Hepatocyte (in vitro differentiated cells): ENCODE measurements at regions not wholly inside any gene's neighbourhood (a gene's known extent, or its start where the extent isn't known, plus 50 kb on each side); places are given as distances from the start of the nearest gene placed in this dataset.

Experiments
- CTCF ChIP-seq: fragments of 200-600 bp; sonication (generic); IDR thresholded peaks from 2 replicates; pipeline ENCODE4 v1.5.1; 2016; ENCODE audit warnings: antibody characterized with exemption, mild to moderate bottlenecking; ENCODE audit not compliant: poor library complexity
- EZH2 ChIP-seq: fragments of 200-600 bp; sonication (generic); IDR thresholded peaks from 2 replicates; pipeline ENCODE4 v1.6.1; 2016; ENCODE audit warnings: antibody characterized with exemption, mild to moderate bottlenecking, borderline replicate concordance
- EZH2phosphoT487 ChIP-seq: fragments of 200-600 bp; sonication (generic); IDR thresholded peaks from one replicate; pipeline ENCODE4 v1.6.1; 2018; ENCODE audit warnings: antibody characterized with exemption, mild to moderate bottlenecking, low read depth, moderate library complexity; ENCODE audit not compliant: unreplicated experiment, severe bottlenecking

- TF ChIP-seq CTCF (no peak), EZH2 (no peak), EZH2phosphoT487 (no peak)
Observed at GRCh38 chr6:105560611-105561066, 157.8 kb upstream of the PREP start.
